ENCODE measurements at regions not wholly inside any gene's neighbourhood (a gene's known extent, or its start where the extent isn't known, plus 50 kb on each side); places are given as distances from the start of the nearest gene placed in this dataset.
"Not testable (repeated sequence)": the region's sequence is repeated elsewhere in the genome, so short reads cannot be mapped to it uniquely, and the experiment has no call there.

- DNase-seq (ENCODE audit: low read depth), result not testable (repeated sequence)
These were observed 66.2 kb downstream of the SYT15 start for GRCh38 chr10:46645110-46645509.

- DNase-seq (ENCODE audit: low read depth), result not testable (repeated sequence)
These were observed 67.2 kb downstream of the SYT15 start for GRCh38 chr10:46646132-46646531.

GRCh38 chr10:46650967-46651366, 72.0 kb downstream of the SYT15 start:
- DNase-seq (ENCODE audit: low read depth), result not testable (repeated sequence)

GRCh38 chr10:46657437-46657836, 78.5 kb downstream of the SYT15 start:
- not testable (repeated sequence) for DNase-seq (ENCODE audit: low read depth)

GRCh38 chr10:46660027-46660834, 81.3 kb downstream of the SYT15 start:
- not testable (repeated sequence) for DNase-seq (ENCODE audit: low read depth)

GRCh38 chr10:46660835-46661164, 81.9 kb downstream of the SYT15 start:
- not testable (repeated sequence) for DNase-seq (ENCODE audit: low read depth)

- not testable (repeated sequence) for DNase-seq (ENCODE audit: low read depth)
These were observed 86.6 kb downstream of the SYT15 start for GRCh38 chr10:46665536-46665935.

GRCh38 chr10:46668357-46668997, 89.5 kb downstream of the SYT15 start:
- not testable (repeated sequence) for DNase-seq (ENCODE audit: low read depth)

- DNase-seq (ENCODE audit: low read depth), result not testable (repeated sequence)
These were observed 99.0 kb downstream of the SYT15 start for GRCh38 chr10:46677836-46678435.

- not testable (repeated sequence) for DNase-seq (ENCODE audit: low read depth)
These were observed 112.5 kb downstream of the SYT15 start for GRCh38 chr10:46691397-46691796.

GRCh38 chr10:46693218-46693617, 114.3 kb downstream of the SYT15 start:
- not testable (repeated sequence) for DNase-seq (ENCODE audit: low read depth)

- not testable (repeated sequence) for DNase-seq (ENCODE audit: low read depth)
These were observed 138.3 kb downstream of the SYT15 start for GRCh38 chr10:46717264-46717663.

- DNase-seq (ENCODE audit: low read depth), result not testable (repeated sequence)
These were observed 139.1 kb downstream of the SYT15 start for GRCh38 chr10:46718014-46718413.

- DNase-seq (ENCODE audit: low read depth), result peak; percentile 4
These were observed 141.5 kb downstream of the SYT15 start for GRCh38 chr10:46720386-46720785.

- DNase-seq (ENCODE audit: low read depth), result not testable (repeated sequence)
These were observed 142.0 kb downstream of the SYT15 start for GRCh38 chr10:46720811-46721518.

GRCh38 chr10:46724258-46724657, 145.3 kb downstream of the SYT15 start:
- DNase-seq (ENCODE audit: low read depth), result not testable (repeated sequence)

GRCh38 chr10:46728359-46728758, 149.4 kb downstream of the SYT15 start:
- DNase-seq (ENCODE audit: low read depth), result not testable (repeated sequence)

- not testable (repeated sequence) for DNase-seq (ENCODE audit: low read depth)
These were observed 151.8 kb downstream of the SYT15 start for GRCh38 chr10:46730729-46731128.

- not testable (repeated sequence) for DNase-seq (ENCODE audit: low read depth)
These were observed 154.8 kb downstream of the SYT15 start for GRCh38 chr10:46733635-46734261.

- not testable (repeated sequence) for DNase-seq (ENCODE audit: low read depth)
These were observed 155.3 kb downstream of the SYT15 start for GRCh38 chr10:46734262-46734642.

- DNase-seq (ENCODE audit: low read depth), result not testable (repeated sequence)
These were observed 161.0 kb downstream of the SYT15 start for GRCh38 chr10:46739919-46740318.

- DNase-seq (ENCODE audit: low read depth), result not testable (repeated sequence)
These were observed 161.4 kb downstream of the SYT15 start for GRCh38 chr10:46740368-46740767.
